B cell (primary cell): ENCODE measurements at regions not wholly inside any gene's neighbourhood (a gene's known extent, or its start where the extent isn't known, plus 50 kb on each side); places are given as distances from the start of the nearest gene placed in this dataset.

Source experiments
- ATAC-seq: fragments of 200-7000 bp; cut with Tn5 transposase; one replicate; pipeline ENCODE4 v1.10.0; 2021; ENCODE audit warnings: low read depth, mild to moderate bottlenecking, moderate number of reproducible peaks, moderate library complexity
- CTCF ChIA-PET: fragments of 350-600 bp; sonication (Branson Sonifier 250); formaldehyde crosslinking; loops from one replicate; lab custom pipeline; 2021; ENCODE audit warnings: antibody characterized with exemption, inconsistent platforms; lab: Charles Lee
- POLR2A ChIA-PET: fragments of 350-600 bp; sonication (Branson Sonifier 250); formaldehyde crosslinking; loops from one replicate; lab custom pipeline; 2021; ENCODE audit warnings: antibody characterized with exemption; lab: Charles Lee
- DNase-seq: peaks from one replicate; pipeline ENCODE4 v3.0.0; 2013
- H2AFZ ChIP-seq: 2 replicates; pipeline ENCODE4 v1.6.1; 2012; ENCODE audit warnings: mild to moderate bottlenecking, low read depth, low read length; ENCODE audit not compliant: insufficient read depth, poor library complexity, severe bottlenecking
- H3K27ac ChIP-seq, 2 donors: 1 replicate in 1 of 2; 2 replicates in 1 of 2; pipeline ENCODE4 v1.5.1; 2012 to 2013; ENCODE audit warnings: low read length in 2 of 2, mild to moderate bottlenecking in 2 of 2, moderate library complexity in 1 of 2
- H3K27me3 ChIP-seq, 4 experiments: fragments of 200-600 bp in 1 of 4; sonication (generic) in 1 of 4; replicated peaks in 1 of 4; 1 replicate in 2 of 4; 2 replicates in 2 of 4; pipeline versions ENCODE4 v1.6.1 to v1.7.0; 2013 to 2016; ENCODE audit warnings: low read length in 3 of 4, mild to moderate bottlenecking in 2 of 4, mixed read lengths in 1 of 4, moderate library complexity in 1 of 4; ENCODE audit not compliant: insufficient read depth in 4 of 4, control insufficient read depth in 3 of 4; ENCODE audit errors: control extremely low read depth in 1 of 4
- H3K36me3 ChIP-seq, 2 experiments: replicated peaks in 1 of 2; 1 replicate in 1 of 2; 2 replicates in 1 of 2; pipeline versions ENCODE4 v1.6.1 to v1.7.1; 2013; ENCODE audit warnings: low read length in 1 of 2; ENCODE audit not compliant: insufficient read depth in 2 of 2, control insufficient read depth in 1 of 2; ENCODE audit errors: control extremely low read depth in 1 of 2, extremely low read depth in 1 of 2
- H3K4me1 ChIP-seq, 2 donors: fragments of 200-600 bp in 1 of 2; sonication (generic) in 1 of 2; 1 replicate in 1 of 2; 2 replicates in 1 of 2; pipeline versions ENCODE4 v1.5.1 to v1.6.1; 2013 to 2017; ENCODE audit warnings: low read length in 2 of 2; ENCODE audit not compliant: control insufficient read depth in 2 of 2, insufficient read depth in 2 of 2
- H3K4me2 ChIP-seq: replicated peaks from 2 replicates; pipeline ENCODE3; 2012; ENCODE audit warnings: mild to moderate bottlenecking, low read depth, low read length; ENCODE audit not compliant: poor library complexity, severe bottlenecking
- H3K4me3 ChIP-seq, 5 experiments: fragments of 200-600 bp in 1 of 5; sonication (generic) in 1 of 5; 1 replicate in 3 of 5; 2 replicates in 2 of 5; pipeline versions ENCODE4 v1.5.1 to v1.7.0; 2011 to 2016; ENCODE audit warnings: low read length in 4 of 5, mild to moderate bottlenecking in 4 of 5, low read depth in 2 of 5, control low read depth in 1 of 5, moderate library complexity in 1 of 5; ENCODE audit not compliant: insufficient read depth in 1 of 5; ENCODE audit errors: control extremely low read depth in 1 of 5, extremely low read depth in 1 of 5
- H3K79me2 ChIP-seq: fragments of 200-600 bp; sonication (generic); one replicate; pipeline ENCODE4 v1.6.0; 2016; ENCODE audit warnings: low read length; ENCODE audit not compliant: control insufficient read depth, insufficient read depth
- H3K9ac ChIP-seq: fragments of 200-600 bp; sonication (generic); 2 replicates; pipeline ENCODE4 v1.6.1; 2017; ENCODE audit warnings: mild to moderate bottlenecking, low read length, moderate library complexity
- H3K9me3 ChIP-seq, 3 donors: one replicate each; pipeline versions ENCODE4 v1.6.1 to v1.7.1; 2013; ENCODE audit warnings: low read length in 2 of 3; ENCODE audit not compliant: control insufficient read depth in 2 of 3, insufficient read depth in 1 of 3; ENCODE audit errors: control extremely low read depth in 1 of 3
- H4K20me1 ChIP-seq: 2 replicates; pipeline ENCODE4 v1.6.0; 2012; ENCODE audit warnings: mild to moderate bottlenecking, low read length; ENCODE audit not compliant: insufficient read depth, control insufficient read depth, poor library complexity, severe bottlenecking
- H3K27ac Mint-ChIP-seq: one replicate; pipeline ENCODE4 v1.8.0; 2021; ENCODE audit warnings: mixed read lengths
- H3K27me3 Mint-ChIP-seq: one replicate; pipeline ENCODE4 v1.8.0; 2021; ENCODE audit warnings: mixed read lengths
- H3K4me1 Mint-ChIP-seq: one replicate; pipeline ENCODE4 v1.8.0; 2021; ENCODE audit warnings: mixed read lengths
- H3K4me3 Mint-ChIP-seq: one replicate; pipeline ENCODE4 v1.8.0; 2021; ENCODE audit warnings: mixed read lengths
- H3K9me3 Mint-ChIP-seq: one replicate; pipeline ENCODE4 v1.8.0; 2022; ENCODE audit warnings: mixed read lengths; ENCODE audit not compliant: insufficient read depth
- CTCF ChIP-seq: fragments of 200-600 bp; IDR thresholded peaks from one replicate; pipeline ENCODE4 v1.8.0; 2022; ENCODE audit warnings: antibody characterized with exemption, mild to moderate bottlenecking
- EZH2 ChIP-seq: IDR thresholded peaks from 2 replicates; pipeline ENCODE4 v1.6.1; 2012; ENCODE audit warnings: borderline replicate concordance, low read depth, mild to moderate bottlenecking, moderate library complexity, low read length; ENCODE audit not compliant: insufficient read depth, poor library complexity, severe bottlenecking
- WGBS: methylation state at CpG from one replicate; pipeline ENCODE4 v1.1.5; 2013; ENCODE audit warnings: missing lambda C conversion rate; ENCODE audit not compliant: insufficient coverage; 5-methylcytosine and 5-hydroxymethylcytosine counted together
- intact Hi-C: fragments of 100-400 bp; cut with micrococcal nuclease; formaldehyde crosslinking; loops from one replicate; pipeline ENCODE4 v1.10.0; 2022

GRCh38 chr3:144097163-144097562 is 125.5 kb downstream of the DIPK2A start:
- TF ChIP-seq CTCF = no peak
- no peak for TF ChIP-seq EZH2
- Histone ChIP-seq H3K79me2 (no peaks in the 10 kb centered on the region), H3K9me3 (peaks cover 0 to 18% (median 7%) of the 10 kb centered on the region in 3 donors), H3K4me1 (no peaks in the 10 kb centered on the region), H3K9ac (no peak overlapping the region), H3K36me3 (no peaks in the 10 kb centered on the region), H4K20me1 (no peaks in the 10 kb centered on the region), H3K27me3 (no peaks in the 10 kb centered on the region), H3K4me2 (no peak overlapping the region), H2AFZ (no peak overlapping the region), H3K27ac (no peak overlapping the region), H3K4me3 (no peak overlapping the region)
- no peak overlapping the region for H3K4me3 Mint-ChIP-seq
- no peaks in the 10 kb centered on the region for H3K9me3 Mint-ChIP-seq
- WGBS = 100% methylated on average over 2 of the region's 2 CpGs
- H3K27ac Mint-ChIP-seq = no peak overlapping the region
- ATAC-seq (no peak), DNase-seq (no peak)
- intact Hi-C loops = no loop called here
- no peaks in the 10 kb centered on the region for H3K4me1 Mint-ChIP-seq
- peaks cover 6% of the 10 kb centered on the region for H3K27me3 Mint-ChIP-seq
- ChIA-PET POLR2A (no interaction called here), CTCF (no interaction called here)

GRCh38 chr3:144098691-144099090 is 127.1 kb downstream of the DIPK2A start:
- Histone ChIP-seq H3K27ac (no peak overlapping the region), H3K4me1 (no peaks in the 10 kb centered on the region), H3K36me3 (no peaks in the 10 kb centered on the region), H3K4me3 (no peak overlapping the region), H4K20me1 (no peaks in the 10 kb centered on the region), H2AFZ (no peak overlapping the region), H3K4me2 (no peak overlapping the region), H3K79me2 (no peaks in the 10 kb centered on the region), H3K9ac (no peak overlapping the region), H3K9me3 (peaks cover 0 to 18% (median 7%) of the 10 kb centered on the region in 3 donors), H3K27me3 (no peaks in the 10 kb centered on the region)
- WGBS = 99% methylated on average over 7 of the region's 7 CpGs
- Mint-ChIP-seq H3K4me3 (no peak overlapping the region), H3K27ac (no peak overlapping the region), H3K9me3 (no peaks in the 10 kb centered on the region), H3K27me3 (peaks cover 10% of the 10 kb centered on the region), H3K4me1 (no peaks in the 10 kb centered on the region)
- DNase-seq (peak; percentile 4), ATAC-seq (no peak)
- CTCF ChIA-PET = no interaction called here
- TF ChIP-seq CTCF (no peak), EZH2 (no peak)
- POLR2A ChIA-PET = no interaction called here
- intact Hi-C loops = no loop called here
